ENCODE measurements at regions not wholly inside any gene's neighbourhood (a gene's known extent, or its start where the extent isn't known, plus 50 kb on each side); places are given as distances from the start of the nearest gene placed in this dataset.

GRCh38 chr9:108634672-108635462 is 220.9 kb downstream of the ACTL7B start:
- DNase-seq = no peak
- H3K9me3 ChIP-seq = no peaks in the 10 kb centered on the region
- no peaks in the 10 kb centered on the region for H3K27me3 ChIP-seq
- no peak overlapping the region for H3K4me3 ChIP-seq
- no peaks in the 10 kb centered on the region for H3K4me1 ChIP-seq
- WGBS, 2 donors (ENCODE audit: low coverage in 1 of 2) = 77 to 81% methylated on average over 5 to 11 of the region's 11 CpGs
- intact Hi-C loops (cut with DNase I; ENCODE audit: low total_unique reads) (no loop called here), in situ Hi-C loops (cut with MboI; ENCODE audit: low pct_ligation_motif_present in 1 of 4, low pct_unique_long_range_greater_than_20kb in 1 of 4, low sequenced_read_pairs in 3 of 4) (no loop called here)
- TF ChIP-seq EP300 (IDR thresholded peaks at IDR 0.05; ENCODE audit: low read depth) (no peak), POLR2A (IDR thresholded peaks at IDR 0.05) (no peak), POLR2AphosphoS5 (IDR thresholded peaks at IDR 0.05) (no peak), CTCF (IDR thresholded peaks at IDR 0.05) (no peak)
- no peak overlapping the region for H3K27ac ChIP-seq
- no peaks in the 10 kb centered on the region for H3K36me3 ChIP-seq

- in situ Hi-C loops (cut with MboI; ENCODE audit: low pct_ligation_motif_present in 1 of 4, low pct_unique_long_range_greater_than_20kb in 1 of 4, low sequenced_read_pairs in 3 of 4) (no loop called here), intact Hi-C loops (cut with DNase I; ENCODE audit: low total_unique reads) (no loop called here)
- Histone ChIP-seq H3K27ac (no peak overlapping the region), H3K27me3 (no peaks in the 10 kb centered on the region), H3K9me3 (no peaks in the 10 kb centered on the region), H3K4me1 (no peaks in the 10 kb centered on the region), H3K4me3 (no peak overlapping the region), H3K36me3 (no peaks in the 10 kb centered on the region)
- TF ChIP-seq POLR2A (IDR thresholded peaks at IDR 0.05) = no peak
- no peak for TF ChIP-seq CTCF (IDR thresholded peaks at IDR 0.05)
- no peak for TF ChIP-seq EP300 (IDR thresholded peaks at IDR 0.05; ENCODE audit: low read depth)
- no peak for TF ChIP-seq POLR2AphosphoS5 (IDR thresholded peaks at IDR 0.05)
- 19 to 60% methylated on average over 1 to 5 of the region's 5 CpGs for WGBS, 2 donors (ENCODE audit: low coverage in 1 of 2)
- DNase-seq = peak; percentile 57
Observed at GRCh38 chr9:108634204-108634603, 221.6 kb downstream of the ACTL7B start.

- Histone ChIP-seq H3K36me3 (no peaks in the 10 kb centered on the region), H3K9me3 (no peaks in the 10 kb centered on the region), H3K4me3 (no peak overlapping the region), H3K27ac (no peak overlapping the region), H3K27me3 (no peaks in the 10 kb centered on the region), H3K4me1 (no peaks in the 10 kb centered on the region)
- WGBS, 2 donors (ENCODE audit: low coverage in 1 of 2) = 55 to 75% methylated on average over 2 to 3 of the region's 3 CpGs
- TF ChIP-seq CTCF (IDR thresholded peaks at IDR 0.05) (no peak), EP300 (IDR thresholded peaks at IDR 0.05; ENCODE audit: low read depth) (no peak), POLR2A (IDR thresholded peaks at IDR 0.05) (no peak), POLR2AphosphoS5 (IDR thresholded peaks at IDR 0.05) (no peak)
- in situ Hi-C loops (cut with MboI; ENCODE audit: low pct_ligation_motif_present in 1 of 4, low pct_unique_long_range_greater_than_20kb in 1 of 4, low sequenced_read_pairs in 3 of 4) = no loop called here
- intact Hi-C loops (cut with DNase I; ENCODE audit: low total_unique reads) = no loop called here
- DNase-seq = no peak
Observed at GRCh38 chr9:108631496-108632285, 224.1 kb downstream of the ACTL7B start.

GRCh38 chr9:108628316-108628715 is 227.5 kb downstream of the ACTL7B start:
- no peaks in the 10 kb centered on the region for H3K36me3 ChIP-seq
- in situ Hi-C loops (cut with MboI; ENCODE audit: low pct_ligation_motif_present in 1 of 4, low pct_unique_long_range_greater_than_20kb in 1 of 4, low sequenced_read_pairs in 3 of 4) = no loop called here
- H3K27me3 ChIP-seq = no peaks in the 10 kb centered on the region
- DNase-seq = no peak
- H3K27ac ChIP-seq = no peak overlapping the region
- H3K9me3 ChIP-seq = no peaks in the 10 kb centered on the region
- intact Hi-C loops (cut with DNase I; ENCODE audit: low total_unique reads) = loop anchor here (5.0 kb wide), 1 partner anchor 1926 kb away; no protein-coding TSS in a partner anchor
- no peaks in the 10 kb centered on the region for H3K4me1 ChIP-seq
- TF ChIP-seq POLR2A (IDR thresholded peaks at IDR 0.05) (no peak), EP300 (IDR thresholded peaks at IDR 0.05; ENCODE audit: low read depth) (no peak), POLR2AphosphoS5 (IDR thresholded peaks at IDR 0.05) (no peak), CTCF (IDR thresholded peaks at IDR 0.05) (no peak)
- H3K4me3 ChIP-seq = no peak overlapping the region

Data from transverse colon (tissue), 4 donors.